ENCODE measurements at regions not wholly inside any gene's neighbourhood (a gene's known extent, or its start where the extent isn't known, plus 50 kb on each side); places are given as distances from the start of the nearest gene placed in this dataset.

GRCh38 chr7:155979994-155980393 is 167.7 kb upstream of the SHH start:
- Histone ChIP-seq H3K79me2 (ENCODE audit: control insufficient read depth, insufficient read depth, low read length) (no peaks in the 10 kb centered on the region), H4K20me1 (ENCODE audit: control insufficient read depth, insufficient read depth, low read length, poor library complexity, severe bottlenecking) (no peaks in the 10 kb centered on the region), H3K4me2 (replicated peaks; ENCODE audit: low read depth, low read length, poor library complexity, severe bottlenecking) (no peak overlapping the region), H3K9ac (ENCODE audit: low read length) (no peak overlapping the region), H3K4me3 (ENCODE audit: control extremely low read depth in 1 of 5, extremely low read depth in 1 of 5, insufficient read depth in 1 of 5, low read depth in 2 of 5, low read length in 4 of 5) (no peak overlapping the region), H2AFZ (ENCODE audit: insufficient read depth, low read depth, low read length, poor library complexity, severe bottlenecking) (no peak overlapping the region), H3K27ac (ENCODE audit: low read length in 2 of 2) (no peak overlapping the region), H3K27me3 (replicated peaks in 1 of 4; ENCODE audit: control extremely low read depth in 1 of 4, control insufficient read depth in 3 of 4, insufficient read depth in 4 of 4, low read length in 3 of 4) (no peaks in the 10 kb centered on the region), H3K9me3 (ENCODE audit: control extremely low read depth in 1 of 3, control insufficient read depth in 2 of 3, insufficient read depth in 1 of 3, low read length in 2 of 3) (peaks cover 0 to 6% (median 0%) of the 10 kb centered on the region in 3 donors), H3K36me3 (replicated peaks in 1 of 2; ENCODE audit: control extremely low read depth in 1 of 2, control insufficient read depth in 1 of 2, extremely low read depth in 1 of 2, insufficient read depth in 2 of 2, low read length in 1 of 2) (no peaks in the 10 kb centered on the region), H3K4me1 (ENCODE audit: control insufficient read depth in 2 of 2, insufficient read depth in 2 of 2, low read length in 2 of 2) (no peaks in the 10 kb centered on the region)
- DNase-seq (no peak), ATAC-seq (ENCODE audit: low read depth) (no peak)
- Mint-ChIP-seq H3K9me3 (ENCODE audit: insufficient read depth) (no peaks in the 10 kb centered on the region), H3K4me3 (no peak overlapping the region), H3K27me3 (no peaks in the 10 kb centered on the region), H3K4me1 (no peaks in the 10 kb centered on the region), H3K27ac (no peak overlapping the region)
- WGBS (ENCODE audit: insufficient coverage): 95% methylated on average over 9 of the region's 12 CpGs
- no peak for TF ChIP-seq EZH2 (IDR thresholded peaks at IDR 0.05; ENCODE audit: borderline replicate concordance, insufficient read depth, low read depth, low read length, poor library complexity, severe bottlenecking)
- no peak for TF ChIP-seq CTCF (IDR thresholded peaks at IDR 0.05)
- ChIA-PET CTCF (interaction anchor here (0.6 kb wide), 1 partner anchor 65 kb away, joined by 3 read pairs; no protein-coding TSS in a partner anchor), POLR2A (no interaction called here)
- intact Hi-C loops (cut with micrococcal nuclease): no loop called here

GRCh38 chr7:155979566-155979965 is 167.3 kb upstream of the SHH start:
- H4K20me1 ChIP-seq (ENCODE audit: control insufficient read depth, insufficient read depth, low read length, poor library complexity, severe bottlenecking): no peaks in the 10 kb centered on the region
- WGBS (ENCODE audit: insufficient coverage): no CpG with 5 or more reads among the region's 4 CpGs
- no peaks in the 10 kb centered on the region for H3K9me3 Mint-ChIP-seq (ENCODE audit: insufficient read depth)

More at GRCh38 chr7:155979566-155979965, 167.3 kb upstream of the SHH start:
- TF ChIP-seq EZH2 (IDR thresholded peaks at IDR 0.05; ENCODE audit: borderline replicate concordance, insufficient read depth, low read depth, low read length, poor library complexity, severe bottlenecking): no peak
- TF ChIP-seq CTCF (IDR thresholded peaks at IDR 0.05): no peak
- Histone ChIP-seq H2AFZ (ENCODE audit: insufficient read depth, low read depth, low read length, poor library complexity, severe bottlenecking) (no peak overlapping the region), H3K9me3 (ENCODE audit: control extremely low read depth in 1 of 3, control insufficient read depth in 2 of 3, insufficient read depth in 1 of 3, low read length in 2 of 3) (peaks cover 0 to 6% (median 0%) of the 10 kb centered on the region in 3 donors), H3K4me3 (ENCODE audit: control extremely low read depth in 1 of 5, extremely low read depth in 1 of 5, insufficient read depth in 1 of 5, low read depth in 2 of 5, low read length in 4 of 5) (no peak overlapping the region), H3K79me2 (ENCODE audit: control insufficient read depth, insufficient read depth, low read length) (no peaks in the 10 kb centered on the region), H3K4me1 (ENCODE audit: control insufficient read depth in 2 of 2, insufficient read depth in 2 of 2, low read length in 2 of 2) (no peaks in the 10 kb centered on the region), H3K27me3 (replicated peaks in 1 of 4; ENCODE audit: control extremely low read depth in 1 of 4, control insufficient read depth in 3 of 4, insufficient read depth in 4 of 4, low read length in 3 of 4) (no peaks in the 10 kb centered on the region), H3K9ac (ENCODE audit: low read length) (no peak overlapping the region), H3K27ac (ENCODE audit: low read length in 2 of 2) (no peak overlapping the region), H3K4me2 (replicated peaks; ENCODE audit: low read depth, low read length, poor library complexity, severe bottlenecking) (no peak overlapping the region), H3K36me3 (replicated peaks in 1 of 2; ENCODE audit: control extremely low read depth in 1 of 2, control insufficient read depth in 1 of 2, extremely low read depth in 1 of 2, insufficient read depth in 2 of 2, low read length in 1 of 2) (no peaks in the 10 kb centered on the region)
- Mint-ChIP-seq H3K27ac (no peak overlapping the region), H3K4me1 (no peaks in the 10 kb centered on the region), H3K27me3 (peaks cover 1% of the 10 kb centered on the region), H3K4me3 (no peak overlapping the region)
- ATAC-seq (ENCODE audit: low read depth) (no peak), DNase-seq (no peak)
- CTCF ChIA-PET: no interaction called here
- intact Hi-C loops (cut with micrococcal nuclease): no loop called here
- POLR2A ChIA-PET: no interaction called here

All from B cell (primary cell).